BLaER1 (cell line): ENCODE measurements at regions not wholly inside any gene's neighbourhood (a gene's known extent, or its start where the extent isn't known, plus 50 kb on each side); places are given as distances from the start of the nearest gene placed in this dataset.

Source experiments
- H3K27ac ChIP-seq: shearing (Covaris generic); formaldehyde crosslinking; 2 replicates; pipeline ENCODE4 v1.8.1; 2022
- H3K27me3 ChIP-seq: shearing (Covaris generic); formaldehyde crosslinking; 2 replicates; pipeline ENCODE4 v1.8.1; 2022
- H3K36me3 ChIP-seq: shearing (Covaris generic); formaldehyde crosslinking; 2 replicates; pipeline ENCODE4 v1.8.1; 2022
- H3K4me1 ChIP-seq: shearing (Covaris generic); formaldehyde crosslinking; 2 replicates; pipeline ENCODE4 v1.8.1; 2022
- H3K4me2 ChIP-seq: shearing (Covaris generic); formaldehyde crosslinking; 2 replicates; pipeline ENCODE4 v1.8.1; 2022
- H3K4me3 ChIP-seq: shearing (Covaris generic); formaldehyde crosslinking; 2 replicates; pipeline ENCODE4 v1.8.1; 2022
- H3K9ac ChIP-seq: shearing (Covaris generic); formaldehyde crosslinking; 2 replicates; pipeline ENCODE4 v1.8.1; 2022
- H3K9me3 ChIP-seq: shearing (Covaris generic); formaldehyde crosslinking; 2 replicates; pipeline ENCODE4 v1.8.1; 2022
- H4K20me1 ChIP-seq: shearing (Covaris generic); formaldehyde crosslinking; 2 replicates; pipeline ENCODE4 v1.8.1; 2022
- Cebpa-rat ChIP-seq: shearing (Covaris generic); IDR thresholded peaks from 2 replicates; pipeline ENCODE4 v1.8.1; 2022

DNA sequence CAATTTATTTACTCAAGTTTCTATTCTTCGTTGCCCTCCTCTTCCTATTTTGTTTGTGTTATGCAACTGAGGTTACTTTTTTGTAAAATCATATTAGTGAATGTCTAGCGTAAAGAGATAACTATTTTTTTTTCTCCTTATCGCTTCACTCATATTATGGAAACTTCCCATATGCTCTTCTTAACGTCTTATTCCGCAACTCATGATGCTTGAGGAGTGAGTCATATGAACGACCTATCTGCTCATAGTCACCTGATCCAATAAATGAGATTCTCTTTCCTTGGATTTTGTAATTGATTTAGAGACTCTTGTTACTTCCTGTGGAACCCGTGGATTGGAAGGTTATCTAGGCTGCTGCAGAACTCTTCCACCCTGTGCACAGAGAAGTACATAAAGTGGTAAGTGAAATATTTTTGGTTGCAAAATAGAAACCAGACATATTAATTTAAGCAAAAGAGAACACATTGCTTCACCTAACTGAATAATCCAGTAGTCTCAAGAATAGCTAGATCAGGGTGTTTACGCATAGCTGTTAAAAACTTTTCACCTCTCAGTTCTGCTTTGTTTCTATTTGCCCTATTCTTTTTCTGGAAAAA is 719.3 kb upstream of the SGO1 start:
- H3K4me1 ChIP-seq = no peaks in the 10 kb centered on the region
- H3K4me3 ChIP-seq = no peak overlapping the region
- no peak overlapping the region for H3K4me2 ChIP-seq
- no peaks in the 10 kb centered on the region for H3K36me3 ChIP-seq
- no peak overlapping the region for H3K9ac ChIP-seq
- no peaks in the 10 kb centered on the region for H3K27me3 ChIP-seq
- H3K27ac ChIP-seq = no peak overlapping the region
- H3K9me3 ChIP-seq = no peaks in the 10 kb centered on the region
- H4K20me1 ChIP-seq = no peaks in the 10 kb centered on the region
- no peak for TF ChIP-seq Cebpa-rat

DNA sequence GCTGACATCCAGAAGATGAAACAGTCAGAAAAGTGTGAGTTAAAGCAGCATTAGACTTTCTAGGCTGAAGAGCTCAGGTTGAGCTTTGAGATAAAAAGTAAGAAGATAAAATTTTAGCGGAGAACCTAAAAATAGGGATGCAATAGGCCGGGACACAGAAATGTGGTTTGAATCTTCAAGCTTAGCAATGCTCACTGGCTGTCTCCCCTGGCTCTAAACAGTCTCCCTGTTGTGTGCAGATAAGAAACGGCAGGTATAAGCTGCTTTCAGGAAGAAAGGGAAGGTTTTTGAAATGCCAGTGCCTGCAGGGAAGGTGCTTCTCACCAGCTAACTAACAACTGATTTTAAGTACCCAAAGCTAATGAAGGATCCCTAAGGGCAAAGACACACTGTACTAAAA is 718.7 kb upstream of the SGO1 start:
- Histone ChIP-seq H4K20me1 (no peaks in the 10 kb centered on the region), H3K4me2 (no peak overlapping the region), H3K27ac (no peak overlapping the region), H3K4me3 (no peak overlapping the region), H3K36me3 (no peaks in the 10 kb centered on the region), H3K27me3 (no peaks in the 10 kb centered on the region), H3K4me1 (no peaks in the 10 kb centered on the region), H3K9ac (no peak overlapping the region), H3K9me3 (no peaks in the 10 kb centered on the region)
- no peak for TF ChIP-seq Cebpa-rat

DNA sequence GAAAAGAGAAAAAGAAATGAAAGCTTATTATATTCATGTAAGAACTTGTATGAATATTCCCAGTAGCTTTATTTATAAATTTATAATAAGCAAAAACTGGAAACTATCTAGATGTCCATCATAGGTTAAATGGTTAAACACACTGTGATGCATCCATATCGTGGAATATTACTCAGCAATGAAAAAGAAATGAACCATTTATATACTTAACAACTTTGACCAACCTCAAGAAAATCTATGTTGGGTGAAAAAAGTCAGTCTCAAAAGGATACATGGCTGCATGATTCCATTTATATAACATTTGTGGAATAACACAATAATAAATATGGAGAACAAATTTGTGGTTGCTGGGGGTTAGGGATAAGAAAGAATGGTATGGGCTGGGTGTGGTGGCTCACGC is 713.0 kb upstream of the SGO1 start:
- H4K20me1 ChIP-seq = no peaks in the 10 kb centered on the region
- no peak overlapping the region for H3K4me2 ChIP-seq
- no peak for TF ChIP-seq Cebpa-rat
- H3K4me1 ChIP-seq = no peaks in the 10 kb centered on the region
- H3K27ac ChIP-seq = no peak overlapping the region
- H3K36me3 ChIP-seq = no peaks in the 10 kb centered on the region
- H3K9ac ChIP-seq = no peak overlapping the region
- no peak overlapping the region for H3K4me3 ChIP-seq
- H3K27me3 ChIP-seq = no peaks in the 10 kb centered on the region
- no peaks in the 10 kb centered on the region for H3K9me3 ChIP-seq

DNA sequence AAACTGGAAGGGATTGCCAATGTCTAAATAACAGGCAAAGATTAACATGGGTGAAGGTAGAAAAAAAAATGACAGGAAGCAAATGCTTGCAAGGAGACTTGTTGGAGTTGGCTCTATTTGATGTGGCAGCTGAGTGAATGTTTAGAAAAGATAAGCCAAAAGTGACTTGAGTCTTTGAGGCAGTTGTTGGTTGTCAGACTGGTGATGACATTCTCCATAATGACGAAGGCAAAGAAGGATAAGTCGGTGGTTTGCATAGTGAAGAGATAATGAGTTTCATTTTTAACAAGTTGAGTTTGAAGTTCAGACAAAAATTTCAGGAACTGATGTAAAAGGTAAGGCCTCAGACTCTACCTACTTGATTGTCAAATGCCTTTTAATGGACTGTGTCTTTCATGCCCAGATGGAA is 704.1 kb upstream of the SGO1 start:
- H3K27ac ChIP-seq = no peak overlapping the region

DNA sequence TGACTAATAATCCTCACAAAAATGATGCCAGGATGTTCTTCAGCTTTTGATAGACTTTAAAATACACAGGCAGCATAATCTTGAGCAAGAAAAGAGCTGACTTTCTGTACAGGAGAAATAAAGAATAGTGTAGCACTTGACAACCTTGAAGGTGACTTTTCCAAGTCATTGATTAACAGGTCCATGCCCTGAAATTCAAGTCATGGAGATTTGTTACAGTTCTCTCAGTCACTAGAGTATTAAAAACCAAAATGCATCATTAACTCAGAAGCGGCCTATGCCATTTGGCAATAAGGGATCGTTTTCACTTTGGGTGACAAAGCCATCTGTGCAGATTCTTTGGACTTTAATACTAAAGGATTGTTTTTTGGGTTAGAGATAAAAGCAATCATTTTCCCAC is 692.7 kb upstream of the SGO1 start:
- Histone ChIP-seq H4K20me1 (no peaks in the 10 kb centered on the region), H3K27ac (no peak overlapping the region), H3K9ac (no peak overlapping the region), H3K4me2 (no peak overlapping the region), H3K36me3 (no peaks in the 10 kb centered on the region), H3K9me3 (peaks cover 6% of the 10 kb centered on the region; the same call in 1 of the 2 replicates), H3K4me1 (no peaks in the 10 kb centered on the region), H3K4me3 (no peak overlapping the region), H3K27me3 (no peaks in the 10 kb centered on the region)
- TF ChIP-seq Cebpa-rat = no peak

More for the DNA sequence above, 704.1 kb upstream of the SGO1 start:
- Histone ChIP-seq H3K4me1 (no peaks in the 10 kb centered on the region), H3K9ac (no peak overlapping the region), H3K27me3 (no peaks in the 10 kb centered on the region), H3K36me3 (no peaks in the 10 kb centered on the region), H3K4me3 (no peak overlapping the region), H4K20me1 (no peaks in the 10 kb centered on the region), H3K4me2 (no peak overlapping the region), H3K9me3 (no peaks in the 10 kb centered on the region)
- no peak for TF ChIP-seq Cebpa-rat

DNA sequence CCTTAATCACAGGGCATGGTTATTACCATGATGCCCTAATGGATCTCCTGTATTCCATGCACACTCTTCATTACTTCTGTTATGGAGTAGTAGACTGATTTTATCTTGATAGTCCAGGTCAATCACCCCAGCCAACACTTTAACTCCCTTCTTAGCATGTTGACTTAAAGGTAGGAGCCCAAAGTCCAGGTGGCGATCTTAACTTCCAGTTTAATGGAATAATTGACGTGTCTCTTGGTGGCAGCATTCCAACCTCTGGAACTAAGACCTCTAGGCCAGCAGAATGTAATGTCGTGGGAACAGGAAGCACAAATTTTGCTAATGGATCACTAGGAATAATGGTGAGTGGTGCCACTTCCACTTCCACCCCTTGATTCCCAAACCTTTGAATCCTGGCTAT is 687.2 kb upstream of the SGO1 start:
- Histone ChIP-seq H3K36me3 (no peaks in the 10 kb centered on the region), H3K27ac (no peak overlapping the region), H4K20me1 (no peaks in the 10 kb centered on the region), H3K4me1 (no peaks in the 10 kb centered on the region), H3K27me3 (no peaks in the 10 kb centered on the region), H3K4me3 (no peak overlapping the region), H3K4me2 (no peak overlapping the region), H3K9me3 (peaks cover 11% of the 10 kb centered on the region; the same call in 1 of the 2 replicates), H3K9ac (no peak overlapping the region)
- TF ChIP-seq Cebpa-rat = no peak

DNA sequence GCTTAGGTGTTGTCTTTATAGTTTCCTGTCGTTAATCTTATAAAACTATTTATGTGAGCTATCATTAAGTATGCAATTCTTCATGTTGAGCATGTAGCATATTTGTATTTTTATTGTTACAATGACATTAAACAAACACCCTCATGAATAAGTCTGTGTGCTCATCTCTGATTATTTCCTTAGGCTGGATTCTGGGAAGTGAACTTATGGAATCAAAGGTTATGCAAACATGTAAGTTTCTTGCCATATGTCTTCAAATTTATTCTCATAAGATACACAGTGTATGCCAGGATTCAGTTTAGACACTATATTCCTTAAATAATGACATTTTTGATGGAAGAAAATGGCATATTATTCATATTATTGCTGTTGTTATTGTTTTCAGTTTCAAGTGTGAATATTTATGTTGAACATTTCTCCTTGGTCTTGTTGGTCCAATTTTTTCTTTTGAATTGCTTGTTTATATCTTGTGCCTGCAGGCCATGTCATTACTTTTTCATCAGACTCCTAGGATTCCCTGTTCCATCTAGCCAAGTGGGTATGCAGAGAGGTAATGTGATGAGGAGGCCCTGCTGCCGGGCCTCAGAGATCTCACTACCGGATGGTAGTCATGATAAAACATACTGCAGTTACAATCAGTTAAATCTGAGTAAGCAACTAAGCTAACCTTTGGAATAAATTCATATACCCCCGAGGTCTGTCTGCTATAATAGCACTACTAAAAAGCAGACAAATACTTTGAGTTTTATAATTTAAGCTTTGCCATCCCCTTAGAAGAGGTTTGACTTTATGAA is 684.3 kb upstream of the SGO1 start:
- H3K27ac ChIP-seq = no peak overlapping the region
- peaks cover 6% of the 10 kb centered on the region; the same call in 1 of the 2 replicates for H3K9me3 ChIP-seq
- no peaks in the 10 kb centered on the region for H3K36me3 ChIP-seq
- H3K27me3 ChIP-seq = no peaks in the 10 kb centered on the region
- H3K9ac ChIP-seq = no peak overlapping the region
- no peaks in the 10 kb centered on the region for H4K20me1 ChIP-seq
- H3K4me2 ChIP-seq = no peak overlapping the region
- no peak for TF ChIP-seq Cebpa-rat
- no peaks in the 10 kb centered on the region for H3K4me1 ChIP-seq
- H3K4me3 ChIP-seq = no peak overlapping the region

DNA sequence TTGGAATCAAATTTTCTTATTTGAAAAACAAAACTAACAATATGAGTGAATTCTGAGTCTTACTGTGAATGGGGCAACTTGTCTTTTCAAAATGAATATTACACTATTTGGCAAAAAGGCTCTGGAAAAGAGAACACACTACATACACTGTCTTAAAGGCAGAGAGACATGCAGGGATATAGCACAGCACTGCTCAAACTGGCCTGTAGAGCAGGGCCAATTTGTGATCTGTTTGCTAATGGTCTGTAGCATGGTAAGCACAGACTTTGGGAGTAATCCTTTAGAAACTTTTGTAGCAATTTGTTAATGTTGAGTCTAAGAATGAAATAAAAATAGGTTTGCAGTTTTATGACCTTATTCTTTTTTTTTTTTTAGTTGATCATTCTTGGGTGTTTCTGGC is 679.8 kb upstream of the SGO1 start:
- Histone ChIP-seq H3K4me3 (no peak overlapping the region), H3K4me1 (no peaks in the 10 kb centered on the region), H3K36me3 (no peaks in the 10 kb centered on the region), H4K20me1 (no peaks in the 10 kb centered on the region), H3K27ac (no peak overlapping the region), H3K9ac (no peak overlapping the region), H3K4me2 (no peak overlapping the region), H3K27me3 (no peaks in the 10 kb centered on the region), H3K9me3 (peaks cover 12% of the 10 kb centered on the region)
- TF ChIP-seq Cebpa-rat = no peak

DNA sequence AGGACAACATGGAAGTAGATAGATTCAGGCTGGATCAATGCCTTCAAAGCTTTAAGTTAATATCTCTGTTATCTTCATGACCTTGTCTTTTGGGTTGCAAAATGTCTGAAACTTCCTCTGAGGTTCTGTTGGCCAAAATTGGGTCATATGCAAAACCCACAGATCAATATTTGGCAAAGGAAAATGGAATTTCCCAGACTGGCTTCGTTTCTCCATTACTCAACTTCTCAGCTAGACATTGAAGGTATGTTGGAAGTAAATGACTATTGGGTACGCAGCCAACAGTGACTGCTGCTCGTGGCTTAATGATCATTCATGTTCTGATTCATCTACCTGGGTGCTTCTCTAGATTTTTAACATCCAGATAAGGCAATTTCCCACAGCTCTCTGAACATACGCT is 675.4 kb upstream of the SGO1 start:
- peaks cover 12% of the 10 kb centered on the region for H3K9me3 ChIP-seq
- TF ChIP-seq Cebpa-rat = no peak
- H3K27me3 ChIP-seq = no peaks in the 10 kb centered on the region
- H4K20me1 ChIP-seq = no peaks in the 10 kb centered on the region
- H3K4me3 ChIP-seq = no peak overlapping the region
- no peak overlapping the region for H3K4me2 ChIP-seq
- no peak overlapping the region for H3K9ac ChIP-seq
- H3K27ac ChIP-seq = no peak overlapping the region
- H3K36me3 ChIP-seq = no peaks in the 10 kb centered on the region
- no peaks in the 10 kb centered on the region for H3K4me1 ChIP-seq

DNA sequence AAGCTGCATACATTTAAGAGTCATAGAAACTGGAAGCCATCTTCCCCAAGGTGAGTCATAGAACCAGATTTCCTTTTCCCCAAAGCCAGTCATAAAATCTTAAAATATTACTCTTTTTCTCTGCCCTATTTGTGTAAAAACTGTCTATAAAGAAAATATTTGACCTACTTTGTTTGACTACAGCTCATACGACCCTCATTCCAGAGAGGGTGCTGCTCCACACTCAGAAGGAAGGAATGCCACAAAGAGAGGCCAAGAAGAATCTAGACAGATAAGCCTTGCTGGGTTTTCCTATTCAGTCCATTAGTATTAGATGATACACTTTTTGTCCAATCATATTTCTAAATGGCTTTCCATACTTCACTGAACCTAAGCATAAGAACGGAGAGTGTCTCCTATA is 671.6 kb upstream of the SGO1 start:
- Histone ChIP-seq H3K4me3 (no peak overlapping the region), H3K4me1 (no peaks in the 10 kb centered on the region), H3K9ac (no peak overlapping the region), H4K20me1 (no peaks in the 10 kb centered on the region), H3K4me2 (no peak overlapping the region), H3K27ac (no peak overlapping the region), H3K9me3 (peaks cover 18% of the 10 kb centered on the region), H3K36me3 (no peaks in the 10 kb centered on the region), H3K27me3 (no peaks in the 10 kb centered on the region)
- no peak for TF ChIP-seq Cebpa-rat
